ENCODE measurements at regions not wholly inside any gene's neighbourhood (a gene's known extent, or its start where the extent isn't known, plus 50 kb on each side); places are given as distances from the start of the nearest gene placed in this dataset.

GRCh38 chrX:138008281-138008680, 442.4 kb downstream of the ZIC3 start (continued):
- TF ChIP-seq, protein P1, sequence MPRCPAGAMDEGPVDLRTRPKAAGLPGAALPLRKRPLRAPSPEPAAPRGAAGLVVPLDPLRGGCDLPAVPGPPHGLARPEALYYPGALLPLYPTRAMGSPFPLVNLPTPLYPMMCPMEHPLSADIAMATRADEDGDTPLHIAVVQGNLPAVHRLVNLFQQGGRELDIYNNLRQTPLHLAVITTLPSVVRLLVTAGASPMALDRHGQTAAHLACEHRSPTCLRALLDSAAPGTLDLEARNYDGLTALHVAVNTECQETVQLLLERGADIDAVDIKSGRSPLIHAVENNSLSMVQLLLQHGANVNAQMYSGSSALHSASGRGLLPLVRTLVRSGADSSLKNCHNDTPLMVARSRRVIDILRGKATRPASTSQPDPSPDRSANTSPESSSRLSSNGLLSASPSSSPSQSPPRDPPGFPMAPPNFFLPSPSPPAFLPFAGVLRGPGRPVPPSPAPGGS (IDR thresholded peaks at IDR 0.05; ENCODE audit: borderline replicate concordance, insufficient read depth, low read depth, low read length, poor library complexity, severe bottlenecking), result no peak
- TF ChIP-seq, protein P2, sequence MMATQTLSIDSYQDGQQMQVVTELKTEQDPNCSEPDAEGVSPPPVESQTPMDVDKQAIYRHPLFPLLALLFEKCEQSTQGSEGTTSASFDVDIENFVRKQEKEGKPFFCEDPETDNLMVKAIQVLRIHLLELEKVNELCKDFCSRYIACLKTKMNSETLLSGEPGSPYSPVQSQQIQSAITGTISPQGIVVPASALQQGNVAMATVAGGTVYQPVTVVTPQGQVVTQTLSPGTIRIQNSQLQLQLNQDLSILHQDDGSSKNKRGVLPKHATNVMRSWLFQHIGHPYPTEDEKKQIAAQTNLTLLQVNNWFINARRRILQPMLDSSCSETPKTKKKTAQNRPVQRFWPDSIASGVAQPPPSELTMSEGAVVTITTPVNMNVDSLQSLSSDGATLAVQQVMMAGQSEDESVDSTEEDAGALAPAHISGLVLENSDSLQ (IDR thresholded peaks at IDR 0.05), result peak; percentile 64
- TF ChIP-seq JUND (IDR thresholded peaks at IDR 0.05; ENCODE audit: low read depth, low read length) (no peak), ZNF24 (IDR thresholded peaks at IDR 0.05) (no peak)

DNA sequence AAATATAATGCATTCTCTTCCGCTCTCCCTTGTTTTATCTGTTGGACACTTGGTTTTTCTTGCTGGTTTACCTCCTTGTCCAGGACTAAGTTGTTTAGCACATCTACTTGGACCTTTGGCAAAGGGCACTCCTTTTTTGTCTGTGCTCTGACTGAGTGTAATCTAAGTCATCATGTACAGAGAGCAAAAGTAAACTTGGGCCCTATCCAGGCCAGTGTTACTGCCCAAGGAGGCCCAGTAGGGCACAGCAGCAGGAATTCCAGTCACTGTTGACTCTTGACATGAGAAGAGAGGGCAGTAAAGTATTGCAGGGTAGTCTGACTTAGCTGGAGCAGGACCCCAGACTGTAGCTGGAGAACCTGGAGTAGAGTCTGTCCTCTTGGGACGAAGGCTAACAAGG, 445.5 kb downstream of the ZIC3 start:
- H3K4me2 ChIP-seq (ENCODE audit: control insufficient read depth, insufficient read depth), result no peak overlapping the region
- no peaks in the 10 kb centered on the region for H3K4me1 ChIP-seq (ENCODE audit: control insufficient read depth, insufficient read depth, low read length)
- no TSS peak for BruUV-seq (replicated peaks)
- H3K27ac ChIP-seq (ENCODE audit: control insufficient read depth, insufficient read depth), result no peak overlapping the region
- H3K27me3 ChIP-seq (replicated peaks in 1 of 2; ENCODE audit: control insufficient read depth in 2 of 2, insufficient read depth in 2 of 2, low read length in 1 of 2), result no peaks in the 10 kb centered on the region
- 45% methylated on average over 2 of the region's 2 CpGs for WGBS (ENCODE audit: insufficient coverage, insufficient replicate concordance, low lambda C conversion rate, missing lambda C conversion rate)
- H4K20me1 ChIP-seq (ENCODE audit: control insufficient read depth, insufficient read depth), result no peaks in the 10 kb centered on the region
- no peak overlapping the region for H2AFZ ChIP-seq (ENCODE audit: control insufficient read depth, low read depth, low read length)
- H3K36me3 ChIP-seq (ENCODE audit: control insufficient read depth in 2 of 2, insufficient read depth in 2 of 2, low read length in 1 of 2), result no peaks in the 10 kb centered on the region
- ATAC-seq (no peak), DNase-seq (ENCODE audit: low read depth, low spot score) (no peak), FAIRE-seq (no peak)
- H3K9me3 ChIP-seq (replicated peaks; ENCODE audit: control insufficient read depth, insufficient read depth, low read length), result no peaks in the 10 kb centered on the region
- no peaks in the 10 kb centered on the region for H3K79me2 ChIP-seq (ENCODE audit: control insufficient read depth, insufficient read depth, low read length)
- CTCF ChIA-PET, result interaction anchor here (0.6 to 1.6 kb wide), 2 partner anchors 10 to 191 kb away, joined by 3 read pairs; no protein-coding TSS in a partner anchor
- SMC1A ChIA-PET (ENCODE audit: uncharacterized antibody, unreplicated experiment), result no interaction called here
- H3K4me3 ChIP-seq, result no peak overlapping the region
- POLR2A ChIA-PET, result no interaction called here
- in situ Hi-C loops (cut with MboI), result no loop called here
- intact Hi-C loops (cut with micrococcal nuclease; ENCODE audit: unreplicated experiment), result no loop called here
- no peak overlapping the region for H3K9ac ChIP-seq (ENCODE audit: control insufficient read depth, insufficient read depth, low read length)
- RAD21 ChIA-PET (ENCODE audit: unreplicated experiment), result no interaction called here
- no peak for TF ChIP-seq REST (IDR thresholded peaks at IDR 0.05; ENCODE audit: low read depth, low read length)
- TF ChIP-seq PML (IDR thresholded peaks at IDR 0.05; ENCODE audit: low read length), result no peak
- TF ChIP-seq, protein P3, sequence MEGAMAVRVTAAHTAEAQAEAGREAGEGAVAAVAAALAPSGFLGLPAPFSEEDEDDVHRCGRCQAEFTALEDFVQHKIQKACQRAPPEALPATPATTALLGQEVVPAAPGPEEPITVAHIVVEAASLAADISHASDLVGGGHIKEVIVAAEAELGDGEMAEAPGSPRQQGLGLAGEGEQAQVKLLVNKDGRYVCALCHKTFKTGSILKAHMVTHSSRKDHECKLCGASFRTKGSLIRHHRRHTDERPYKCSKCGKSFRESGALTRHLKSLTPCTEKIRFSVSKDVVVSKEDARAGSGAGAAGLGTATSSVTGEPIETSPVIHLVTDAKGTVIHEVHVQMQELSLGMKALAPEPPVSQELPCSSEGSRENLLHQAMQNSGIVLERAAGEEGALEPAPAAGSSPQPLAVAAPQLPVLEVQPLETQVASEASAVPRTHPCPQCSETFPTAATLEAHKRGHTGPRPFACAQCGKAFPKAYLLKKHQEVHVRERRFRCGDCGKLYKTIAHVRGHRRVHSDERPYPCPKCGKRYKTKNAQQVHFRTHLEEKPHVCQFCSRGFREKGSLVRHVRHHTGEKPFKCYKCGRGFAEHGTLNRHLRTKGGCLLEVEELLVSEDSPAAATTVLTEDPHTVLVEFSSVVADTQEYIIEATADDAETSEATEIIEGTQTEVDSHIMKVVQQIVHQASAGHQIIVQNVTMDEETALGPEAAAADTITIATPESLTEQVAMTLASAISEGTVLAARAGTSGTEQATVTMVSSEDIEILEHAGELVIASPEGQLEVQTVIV (IDR thresholded peaks at IDR 0.05; ENCODE audit: borderline replicate concordance, partially characterized antibody), result no peak
- TF ChIP-seq POLR2AphosphoS2 (IDR thresholded peaks at IDR 0.05; ENCODE audit: low read depth, low read length), result no peak
- TF ChIP-seq RAD21 (IDR thresholded peaks at IDR 0.05; ENCODE audit: insufficient read depth, low read depth, low read length), result no peak
- TF ChIP-seq RUNX3 (IDR thresholded peaks at IDR 0.05; ENCODE audit: low read length), result no peak
- no peak for TF ChIP-seq NKRF (conservative IDR thresholded peaks at IDR 0.05)
- no peak for TF ChIP-seq ZNF217 (IDR thresholded peaks at IDR 0.05)
- no peak for TF ChIP-seq SREBF1 (IDR thresholded peaks at IDR 0.05; ENCODE audit: low read length)

Data from GM12878 (cell line).